ENCODE measurements at regions not wholly inside any gene's neighbourhood (a gene's known extent, or its start where the extent isn't known, plus 50 kb on each side); places are given as distances from the start of the nearest gene placed in this dataset.
A peak's percentile ranks its signal among the peaks of the same experiment; 100 is the strongest.

- no peak overlapping the region for H3K4me2 ChIP-seq (ENCODE audit: control insufficient read depth, insufficient read depth)
- WGBS (ENCODE audit: insufficient coverage, insufficient replicate concordance, low lambda C conversion rate, missing lambda C conversion rate) = 5% methylated on average over 5 of the region's 5 CpGs
- H3K9ac ChIP-seq (ENCODE audit: control insufficient read depth, insufficient read depth, low read length) = no peak overlapping the region
- SMC1A ChIA-PET (ENCODE audit: uncharacterized antibody, unreplicated experiment) = interaction anchor here (1.5 to 2.3 kb wide), 2 partner anchors 9 to 11 kb away, joined by 6 to 10 read pairs; no protein-coding TSS in a partner anchor
- ATAC-seq (peak; percentile 31; the same call in 2 of the 3 replicates), FAIRE-seq (no peak), DNase-seq (ENCODE audit: low read depth, low spot score) (no peak)
- no peak for TF ChIP-seq NRF1 (conservative IDR thresholded peaks at IDR 0.05; ENCODE audit: low read depth, low read length)
- no peak for TF ChIP-seq USF2 (IDR thresholded peaks at IDR 0.05; ENCODE audit: borderline replicate concordance, low read depth, low read length)
- TF ChIP-seq MXI1 (IDR thresholded peaks at IDR 0.05; ENCODE audit: low read depth, low read length) = no peak
- TF ChIP-seq IRF3 (IDR thresholded peaks at IDR 0.05) = no peak
- no peak for TF ChIP-seq RUNX3 (IDR thresholded peaks at IDR 0.05; ENCODE audit: low read length)
- no peak for TF ChIP-seq TAF1 (IDR thresholded peaks at IDR 0.05; ENCODE audit: borderline replicate concordance, low read depth, low read length)
- no peak for TF ChIP-seq GATAD2B (conservative IDR thresholded peaks at IDR 0.05; ENCODE audit: low read depth)
- TF ChIP-seq ZNF274 (IDR thresholded peaks at IDR 0.05; ENCODE audit: insufficient read depth, insufficient read length) = no peak
- TF ChIP-seq BHLHE40 (IDR thresholded peaks at IDR 0.05; ENCODE audit: borderline replicate concordance in 1 of 2, low read depth in 2 of 2, low read length in 1 of 2) = no peak
- TF ChIP-seq TCF7 (IDR thresholded peaks at IDR 0.05; ENCODE audit: borderline replicate concordance) = no peak
- TF ChIP-seq NR2C2 (IDR thresholded peaks at IDR 0.05; ENCODE audit: borderline replicate concordance, control insufficient read depth, insufficient read length, low read depth) = no peak
- TF ChIP-seq IRF4 (IDR thresholded peaks at IDR 0.05; ENCODE audit: low read depth, low read length) = no peak
- TF ChIP-seq ZNF207 (IDR thresholded peaks at IDR 0.05; ENCODE audit: borderline replicate concordance) = no peak
- no peak for TF ChIP-seq SMAD5 (IDR thresholded peaks at IDR 0.05; ENCODE audit: low read depth)
- no peak for TF ChIP-seq ZNF622 (IDR thresholded peaks at IDR 0.05)
- no peak for TF ChIP-seq NBN (IDR thresholded peaks at IDR 0.05)
- no peak for TF ChIP-seq SREBF2 (IDR thresholded peaks at IDR 0.05; ENCODE audit: low read length)
- no peak for TF ChIP-seq MTA2 (IDR thresholded peaks at IDR 0.05; ENCODE audit: low read depth)
- TF ChIP-seq ZZZ3 (IDR thresholded peaks at IDR 0.05; ENCODE audit: control insufficient read depth, insufficient read length, low read depth) = no peak
- no peak for TF ChIP-seq HDGF (IDR thresholded peaks at IDR 0.05)
- intact Hi-C loops (cut with micrococcal nuclease; ENCODE audit: unreplicated experiment) = no loop called here
- H3K4me1 ChIP-seq (ENCODE audit: control insufficient read depth, insufficient read depth, low read length) = no peaks in the 10 kb centered on the region
- H3K4me3 ChIP-seq = no peak overlapping the region
- no peaks in the 10 kb centered on the region for H3K79me2 ChIP-seq (ENCODE audit: control insufficient read depth, insufficient read depth, low read length)
- BruUV-seq (replicated peaks) = no TSS peak
- no peak overlapping the region for H3K27ac ChIP-seq (ENCODE audit: control insufficient read depth, insufficient read depth)
- CTCF ChIA-PET = interaction anchor here (2.9 kb wide), 1 partner anchor 11 kb away, joined by 11 read pairs; no protein-coding TSS in a partner anchor
- RAD21 ChIA-PET (ENCODE audit: unreplicated experiment) = no interaction called here
- H2AFZ ChIP-seq (ENCODE audit: control insufficient read depth, low read depth, low read length) = no peak overlapping the region
- in situ Hi-C loops (cut with MboI) = no loop called here
- no peaks in the 10 kb centered on the region for H3K9me3 ChIP-seq (replicated peaks; ENCODE audit: control insufficient read depth, insufficient read depth, low read length)
- POLR2A ChIA-PET = no interaction called here
- H3K36me3 ChIP-seq (ENCODE audit: control insufficient read depth in 2 of 2, insufficient read depth in 2 of 2, low read length in 1 of 2) = no peaks in the 10 kb centered on the region
- no peaks in the 10 kb centered on the region for H4K20me1 ChIP-seq (ENCODE audit: control insufficient read depth, insufficient read depth)
- H3K27me3 ChIP-seq (replicated peaks in 1 of 2; ENCODE audit: control insufficient read depth in 2 of 2, insufficient read depth in 2 of 2, low read length in 1 of 2) = no peaks in the 10 kb centered on the region
Measured at GRCh38 chr1:196160066-196160795, 448.0 kb downstream of the KCNT2 start.
